ENCODE measurements at regions not wholly inside any gene's neighbourhood (a gene's known extent, or its start where the extent isn't known, plus 50 kb on each side); places are given as distances from the start of the nearest gene placed in this dataset.

GRCh38 chr15:87792250-87793040, 464.1 kb downstream of the NTRK3 start:
- no peak for TF ChIP-seq CTCF (IDR thresholded peaks at IDR 0.05; ENCODE audit: insufficient read depth, low read length)
- no peak for TF ChIP-seq POLR2AphosphoS5 (IDR thresholded peaks at IDR 0.05; ENCODE audit: low read depth)
- no peak for TF ChIP-seq REST (IDR thresholded peaks at IDR 0.05; ENCODE audit: insufficient replicate concordance, low read depth)

Measured in HL-60 (cell line).